ENCODE measurements at regions not wholly inside any gene's neighbourhood (a gene's known extent, or its start where the extent isn't known, plus 50 kb on each side); places are given as distances from the start of the nearest gene placed in this dataset.

DNA sequence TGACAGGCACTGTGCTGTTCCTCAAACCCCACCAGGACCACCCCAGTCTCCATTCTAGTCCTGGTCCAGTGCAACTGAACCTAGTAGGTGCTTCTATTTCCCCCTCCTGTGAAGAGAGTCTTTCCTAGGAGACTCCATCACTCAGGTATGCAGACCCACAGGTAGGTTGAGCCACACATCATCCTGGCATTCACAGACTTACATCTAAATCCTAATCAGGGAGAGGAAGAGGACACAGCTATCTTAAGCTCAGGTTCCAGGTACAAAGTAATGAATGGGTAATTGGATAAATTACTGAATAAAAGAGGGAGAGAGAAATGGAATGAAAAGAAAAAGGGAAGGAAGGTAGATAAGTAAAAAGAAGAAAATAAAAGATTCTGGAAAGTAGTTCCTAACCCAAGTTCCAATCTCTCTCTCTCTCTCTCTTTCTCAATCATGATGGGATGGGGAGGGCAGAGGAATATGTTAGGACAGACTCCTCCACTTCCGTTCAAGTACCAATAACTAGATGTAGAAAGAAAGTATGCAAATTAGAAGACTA lies 139.8 kb upstream of the NAMPT start:
- Histone ChIP-seq H3K4me1 (ENCODE audit: control insufficient read depth, insufficient read depth, low read length) (peaks cover 25% of the 10 kb centered on the region), H3K4me3 (ENCODE audit: low read length) (no peak overlapping the region), H3K36me3 (ENCODE audit: control insufficient read depth, insufficient read depth, low read length) (no peaks in the 10 kb centered on the region), H3K9ac (ENCODE audit: low read length) (peak overlapping the region; percentile 10), H3K9me3 (ENCODE audit: control insufficient read depth, low read length) (no peaks in the 10 kb centered on the region), H3K27me3 (ENCODE audit: control insufficient read depth, insufficient read depth, low read length) (no peaks in the 10 kb centered on the region)

DNA sequence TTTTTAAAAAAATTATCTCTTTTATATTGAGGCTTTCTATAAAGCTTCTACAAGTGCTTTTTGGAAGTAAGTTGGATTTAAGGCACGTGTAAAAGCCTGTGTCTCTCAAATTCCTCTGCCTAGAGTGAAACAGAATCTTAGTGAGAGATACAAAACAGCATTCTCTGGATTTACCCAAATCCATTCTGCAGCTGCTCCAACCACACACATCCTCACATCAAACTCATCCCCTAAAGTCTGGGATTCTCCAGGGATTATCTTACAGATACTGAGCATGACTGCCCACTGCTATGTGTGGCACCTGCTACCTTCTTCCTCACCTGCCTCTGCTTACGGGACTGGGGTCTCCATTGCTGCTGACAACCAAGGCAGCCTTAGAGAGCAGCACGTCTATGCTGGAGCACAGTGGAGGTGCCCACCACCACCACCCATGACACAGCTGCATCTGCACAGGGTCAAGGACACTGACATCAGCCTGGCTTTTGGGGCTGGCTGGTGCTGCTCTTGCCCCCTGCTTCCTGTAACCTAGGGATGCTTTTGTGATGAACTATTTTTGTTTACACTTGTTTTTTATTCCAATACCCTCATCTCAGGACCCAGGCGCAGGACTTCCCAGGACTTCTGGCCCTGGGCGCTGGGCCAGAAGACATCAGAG lies 139.2 kb upstream of the NAMPT start:
- H3K27me3 ChIP-seq (ENCODE audit: control insufficient read depth, insufficient read depth, low read length): no peaks in the 10 kb centered on the region
- H3K9me3 ChIP-seq (ENCODE audit: control insufficient read depth, low read length): no peaks in the 10 kb centered on the region
- no peak overlapping the region for H3K4me3 ChIP-seq (ENCODE audit: low read length)
- peaks cover 25% of the 10 kb centered on the region for H3K4me1 ChIP-seq (ENCODE audit: control insufficient read depth, insufficient read depth, low read length)
- peak overlapping the region; percentile 10 for H3K9ac ChIP-seq (ENCODE audit: low read length)
- H3K36me3 ChIP-seq (ENCODE audit: control insufficient read depth, insufficient read depth, low read length): no peaks in the 10 kb centered on the region

DNA sequence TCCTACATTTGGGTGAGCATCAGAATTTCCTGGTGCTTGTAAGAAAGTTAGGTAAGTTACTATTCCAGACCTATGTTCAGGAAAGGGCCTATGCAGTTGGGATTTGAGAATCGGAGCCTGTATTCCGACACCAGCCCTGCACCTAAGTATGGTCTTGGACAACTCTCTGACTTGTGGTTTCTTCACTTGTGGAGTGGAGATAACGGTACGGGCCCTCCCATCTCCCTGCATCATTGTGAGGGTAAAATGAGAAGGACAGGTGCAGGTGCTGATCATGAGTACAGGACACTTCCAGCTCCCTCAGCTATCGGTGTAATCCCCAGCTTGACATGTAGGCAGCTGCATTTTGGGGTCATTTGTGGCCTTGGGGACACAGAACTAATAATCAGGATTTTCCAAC lies 138.3 kb upstream of the NAMPT start:
- no peaks in the 10 kb centered on the region for H3K36me3 ChIP-seq (ENCODE audit: control insufficient read depth, insufficient read depth, low read length)
- H3K9me3 ChIP-seq (ENCODE audit: control insufficient read depth, low read length): no peaks in the 10 kb centered on the region
- no peak overlapping the region for H3K4me3 ChIP-seq (ENCODE audit: low read length)
- H3K27me3 ChIP-seq (ENCODE audit: control insufficient read depth, insufficient read depth, low read length): no peaks in the 10 kb centered on the region
- H3K4me1 ChIP-seq (ENCODE audit: control insufficient read depth, insufficient read depth, low read length): peaks cover 31% of the 10 kb centered on the region
- no peak overlapping the region for H3K9ac ChIP-seq (ENCODE audit: low read length)

DNA sequence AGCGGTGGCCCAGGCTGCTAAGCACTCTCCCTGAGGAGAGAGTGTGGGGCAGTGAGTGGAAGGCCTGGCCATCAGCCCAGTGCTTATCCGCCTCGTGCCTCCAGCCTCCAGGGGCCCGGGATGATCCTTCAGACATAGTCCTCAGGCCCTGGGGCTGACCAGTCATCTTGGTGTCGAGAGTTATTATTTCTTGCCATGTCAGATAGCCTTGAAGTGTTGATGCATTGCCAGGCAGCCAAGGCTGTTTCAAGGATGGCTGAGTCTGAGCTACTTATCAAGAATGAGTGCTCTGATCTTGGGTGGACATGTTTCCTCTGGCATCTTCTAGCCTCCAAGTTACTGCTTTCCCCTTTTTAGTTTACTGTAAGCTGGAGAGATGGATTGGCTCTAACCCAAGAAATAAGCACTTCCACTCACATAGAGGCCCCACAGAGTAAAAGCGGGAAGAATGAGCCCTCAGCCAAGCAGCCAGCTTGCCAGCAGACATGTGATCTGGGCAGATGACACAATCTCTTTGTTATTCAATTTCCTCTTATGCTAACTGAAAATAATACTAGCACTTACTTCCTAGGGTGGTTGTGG lies 136.5 kb upstream of the NAMPT start:
- no peaks in the 10 kb centered on the region for H3K27me3 ChIP-seq (ENCODE audit: control insufficient read depth, insufficient read depth, low read length)
- no peak overlapping the region for H3K4me3 ChIP-seq (ENCODE audit: low read length)
- no peaks in the 10 kb centered on the region for H3K9me3 ChIP-seq (ENCODE audit: control insufficient read depth, low read length)
- peaks cover 37% of the 10 kb centered on the region for H3K4me1 ChIP-seq (ENCODE audit: control insufficient read depth, insufficient read depth, low read length)
- no peak overlapping the region for H3K9ac ChIP-seq (ENCODE audit: low read length)
- H3K36me3 ChIP-seq (ENCODE audit: control insufficient read depth, insufficient read depth, low read length): no peaks in the 10 kb centered on the region

DNA sequence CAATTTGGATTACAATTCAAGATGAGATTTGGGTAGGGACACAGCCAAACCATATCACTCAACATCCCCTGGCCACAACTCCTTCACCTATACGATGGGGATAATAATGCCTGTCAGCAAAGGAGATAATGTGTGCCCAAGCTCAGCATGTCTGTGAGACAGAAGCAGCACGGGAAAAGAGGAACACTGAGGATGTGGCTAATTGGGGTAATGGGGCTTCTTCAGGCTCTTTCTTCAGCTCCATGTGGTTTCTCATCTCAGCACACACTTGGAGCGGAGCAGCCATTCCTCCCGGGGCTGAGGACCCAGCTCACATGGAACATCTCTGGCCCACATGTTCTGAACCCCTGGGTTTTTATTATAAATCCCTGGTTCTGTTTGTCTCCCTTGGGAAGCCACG lies 136.0 kb upstream of the NAMPT start:
- Histone ChIP-seq H3K4me3 (ENCODE audit: low read length) (no peak overlapping the region), H3K9ac (ENCODE audit: low read length) (no peak overlapping the region), H3K9me3 (ENCODE audit: control insufficient read depth, low read length) (no peaks in the 10 kb centered on the region), H3K27me3 (ENCODE audit: control insufficient read depth, insufficient read depth, low read length) (no peaks in the 10 kb centered on the region), H3K4me1 (ENCODE audit: control insufficient read depth, insufficient read depth, low read length) (peaks cover 31% of the 10 kb centered on the region), H3K36me3 (ENCODE audit: control insufficient read depth, insufficient read depth, low read length) (no peaks in the 10 kb centered on the region)

DNA sequence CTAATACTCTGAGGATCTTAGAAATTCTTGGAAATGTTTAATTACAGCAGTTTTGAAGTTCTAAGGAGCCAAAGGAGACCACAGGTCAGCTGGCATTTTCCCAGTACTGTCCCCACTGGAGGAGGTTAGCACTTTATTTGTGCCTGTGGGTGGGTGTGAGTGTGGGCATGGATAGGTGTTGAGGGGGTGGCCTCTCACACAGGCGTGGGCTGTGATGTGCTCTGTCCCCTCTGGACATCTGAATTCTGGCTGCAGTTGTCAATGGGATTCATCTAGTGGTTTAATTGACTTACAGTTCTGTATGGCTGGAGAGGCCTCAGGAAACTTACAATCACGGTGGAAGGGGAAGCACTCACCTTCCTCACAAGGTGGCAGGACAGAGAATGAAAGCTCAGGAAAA lies 135.4 kb upstream of the NAMPT start:
- Histone ChIP-seq H3K4me1 (ENCODE audit: control insufficient read depth, insufficient read depth, low read length) (peaks cover 26% of the 10 kb centered on the region), H3K9ac (ENCODE audit: low read length) (no peak overlapping the region), H3K9me3 (ENCODE audit: control insufficient read depth, low read length) (no peaks in the 10 kb centered on the region), H3K4me3 (ENCODE audit: low read length) (no peak overlapping the region), H3K27me3 (ENCODE audit: control insufficient read depth, insufficient read depth, low read length) (no peaks in the 10 kb centered on the region), H3K36me3 (ENCODE audit: control insufficient read depth, insufficient read depth, low read length) (no peaks in the 10 kb centered on the region)

DNA sequence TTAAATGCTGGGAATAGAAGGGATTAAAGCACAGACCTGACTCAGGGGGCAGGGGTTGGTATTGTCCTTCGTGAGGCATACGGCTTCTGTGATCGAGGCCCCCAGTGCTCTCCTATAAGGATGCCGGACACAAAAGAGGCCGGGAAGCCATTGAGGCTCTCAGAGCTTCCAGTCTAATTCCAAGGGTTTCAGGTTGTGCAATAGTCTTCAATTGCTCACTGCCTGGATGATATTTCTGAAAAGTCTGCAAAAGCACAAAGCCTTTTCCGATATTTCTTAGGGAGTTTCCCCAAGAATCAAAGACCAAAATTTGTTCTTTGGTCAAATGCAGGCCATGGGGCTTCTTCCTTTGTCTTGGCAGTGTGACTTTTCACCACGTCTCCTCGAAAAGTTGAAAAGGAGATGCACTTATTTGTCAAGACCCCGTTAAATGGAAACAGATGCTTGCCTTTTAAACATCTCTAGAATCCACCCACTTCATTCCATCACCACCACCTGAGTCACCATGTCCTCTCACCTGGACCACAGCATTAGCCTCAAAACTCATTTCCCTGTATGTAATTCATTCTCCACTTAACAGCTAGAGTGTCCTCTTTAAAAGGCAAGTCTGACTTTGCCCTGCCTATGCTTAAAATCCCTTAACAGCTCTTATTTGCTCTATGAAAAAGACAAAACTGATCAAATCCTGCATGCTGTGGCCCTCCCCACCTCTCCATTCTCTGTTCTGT lies 134.8 kb upstream of the NAMPT start:
- H3K36me3 ChIP-seq (ENCODE audit: control insufficient read depth, insufficient read depth, low read length): no peaks in the 10 kb centered on the region
- no peak overlapping the region for H3K4me3 ChIP-seq (ENCODE audit: low read length)
- H3K4me1 ChIP-seq (ENCODE audit: control insufficient read depth, insufficient read depth, low read length): peaks cover 20% of the 10 kb centered on the region
- H3K27me3 ChIP-seq (ENCODE audit: control insufficient read depth, insufficient read depth, low read length): no peaks in the 10 kb centered on the region
- no peak overlapping the region for H3K9ac ChIP-seq (ENCODE audit: low read length)
- H3K9me3 ChIP-seq (ENCODE audit: control insufficient read depth, low read length): no peaks in the 10 kb centered on the region

DNA sequence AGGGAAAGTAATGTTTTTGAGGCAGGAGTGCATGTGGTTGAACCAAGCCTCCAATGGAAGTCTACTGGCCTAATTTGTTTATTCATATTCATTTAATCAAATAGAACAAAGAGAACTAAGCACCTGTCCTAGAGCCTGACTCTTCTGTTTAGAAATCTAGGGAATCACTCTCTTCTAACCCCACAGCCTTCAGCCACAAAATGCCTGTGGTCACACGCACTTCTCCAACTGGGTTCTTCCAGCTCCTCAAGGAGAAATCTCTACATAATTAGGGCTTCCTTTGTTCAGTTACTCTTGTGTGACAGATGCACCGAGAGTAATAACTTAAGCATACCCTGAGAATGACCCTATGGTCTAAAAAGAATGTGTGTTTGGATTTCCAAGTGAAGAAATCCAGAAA lies 133.7 kb upstream of the NAMPT start:
- H3K36me3 ChIP-seq (ENCODE audit: control insufficient read depth, insufficient read depth, low read length): no peaks in the 10 kb centered on the region
- no peak overlapping the region for H3K9ac ChIP-seq (ENCODE audit: low read length)
- H3K27me3 ChIP-seq (ENCODE audit: control insufficient read depth, insufficient read depth, low read length): no peaks in the 10 kb centered on the region
- H3K4me3 ChIP-seq (ENCODE audit: low read length): no peak overlapping the region
- peaks cover 11% of the 10 kb centered on the region for H3K4me1 ChIP-seq (ENCODE audit: control insufficient read depth, insufficient read depth, low read length)
- no peaks in the 10 kb centered on the region for H3K9me3 ChIP-seq (ENCODE audit: control insufficient read depth, low read length)

DNA sequence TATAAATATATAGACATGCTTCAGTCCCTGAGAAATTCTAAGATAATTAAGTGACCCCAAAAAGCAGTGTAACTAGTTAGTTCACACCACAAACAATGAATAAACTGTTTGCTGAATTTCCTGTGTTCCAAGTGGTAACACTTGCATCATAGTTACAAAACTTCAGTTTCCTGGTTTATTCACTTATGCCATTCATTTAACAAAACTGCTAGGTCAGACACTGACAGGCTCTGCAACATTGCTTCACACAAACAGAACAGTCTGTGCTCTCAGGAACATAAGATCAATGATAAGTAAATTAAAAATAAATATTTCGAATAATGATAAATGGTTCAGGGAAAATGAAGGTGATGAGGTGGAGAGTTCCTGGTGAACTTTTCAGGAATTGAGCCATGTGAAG lies 133.3 kb upstream of the NAMPT start:
- H3K36me3 ChIP-seq (ENCODE audit: control insufficient read depth, insufficient read depth, low read length): no peaks in the 10 kb centered on the region
- H3K9me3 ChIP-seq (ENCODE audit: control insufficient read depth, low read length): no peaks in the 10 kb centered on the region
- H3K4me1 ChIP-seq (ENCODE audit: control insufficient read depth, insufficient read depth, low read length): peaks cover 11% of the 10 kb centered on the region
- no peak overlapping the region for H3K9ac ChIP-seq (ENCODE audit: low read length)
- H3K27me3 ChIP-seq (ENCODE audit: control insufficient read depth, insufficient read depth, low read length): no peaks in the 10 kb centered on the region
- H3K4me3 ChIP-seq (ENCODE audit: low read length): no peak overlapping the region

DNA sequence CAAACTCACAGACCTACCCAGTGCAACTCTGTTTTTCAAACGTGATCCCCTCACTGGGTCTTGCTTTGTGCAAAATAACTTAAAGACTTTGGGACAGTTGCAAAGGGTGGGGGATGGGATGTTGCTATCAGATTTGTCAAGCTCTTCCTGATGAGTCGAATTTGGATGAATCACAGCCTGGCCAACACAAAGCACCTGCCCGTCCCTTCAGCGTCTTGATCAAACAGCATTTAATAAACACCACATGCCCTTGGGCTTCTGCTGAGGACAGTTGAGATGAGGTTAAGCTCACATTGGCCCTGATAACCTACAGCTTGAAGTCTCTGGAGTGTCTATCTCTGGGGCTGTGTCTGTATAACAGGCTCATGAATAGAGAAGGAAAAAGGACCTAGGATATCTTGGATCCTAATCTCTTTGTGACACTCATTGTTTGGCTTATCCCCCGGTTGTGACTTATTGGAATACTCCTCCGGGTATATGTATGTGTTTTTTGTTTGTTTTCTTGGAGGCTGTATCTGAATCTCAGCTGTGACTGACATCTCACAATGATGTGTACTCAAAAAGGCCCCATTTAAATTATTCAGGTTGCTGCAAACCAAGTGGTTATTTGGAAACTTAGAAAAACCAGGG lies 132.6 kb upstream of the NAMPT start:
- Histone ChIP-seq H3K4me3 (ENCODE audit: low read length) (no peak overlapping the region), H3K4me1 (ENCODE audit: control insufficient read depth, insufficient read depth, low read length) (peaks cover 11% of the 10 kb centered on the region), H3K27me3 (ENCODE audit: control insufficient read depth, insufficient read depth, low read length) (no peaks in the 10 kb centered on the region), H3K9ac (ENCODE audit: low read length) (no peak overlapping the region), H3K36me3 (ENCODE audit: control insufficient read depth, insufficient read depth, low read length) (no peaks in the 10 kb centered on the region), H3K9me3 (ENCODE audit: control insufficient read depth, low read length) (no peaks in the 10 kb centered on the region)

DNA sequence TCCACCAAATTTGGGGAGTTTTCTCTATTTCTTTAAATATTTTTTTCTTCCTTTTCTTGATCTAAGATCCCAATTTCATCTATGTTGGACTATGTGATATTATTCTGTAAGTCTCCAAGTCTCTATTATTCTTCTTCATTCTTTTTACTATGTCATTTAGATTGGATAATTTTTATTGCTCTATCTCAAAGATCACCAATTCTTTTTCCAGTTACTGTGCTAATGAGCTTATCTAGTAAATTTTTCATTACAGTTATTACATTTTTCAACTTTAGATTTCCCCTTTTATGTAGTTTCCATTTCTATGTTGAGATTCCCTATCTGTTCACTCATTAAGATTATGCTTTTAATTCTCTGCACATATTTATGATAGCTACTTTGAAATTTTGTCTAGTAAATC lies 131.6 kb upstream of the NAMPT start:
- Histone ChIP-seq H3K9me3 (ENCODE audit: control insufficient read depth, low read length) (no peaks in the 10 kb centered on the region), H3K9ac (ENCODE audit: low read length) (no peak overlapping the region), H3K36me3 (ENCODE audit: control insufficient read depth, insufficient read depth, low read length) (no peaks in the 10 kb centered on the region), H3K27me3 (ENCODE audit: control insufficient read depth, insufficient read depth, low read length) (no peaks in the 10 kb centered on the region), H3K4me3 (ENCODE audit: low read length) (no peak overlapping the region), H3K4me1 (ENCODE audit: control insufficient read depth, insufficient read depth, low read length) (peaks cover 11% of the 10 kb centered on the region)

DNA sequence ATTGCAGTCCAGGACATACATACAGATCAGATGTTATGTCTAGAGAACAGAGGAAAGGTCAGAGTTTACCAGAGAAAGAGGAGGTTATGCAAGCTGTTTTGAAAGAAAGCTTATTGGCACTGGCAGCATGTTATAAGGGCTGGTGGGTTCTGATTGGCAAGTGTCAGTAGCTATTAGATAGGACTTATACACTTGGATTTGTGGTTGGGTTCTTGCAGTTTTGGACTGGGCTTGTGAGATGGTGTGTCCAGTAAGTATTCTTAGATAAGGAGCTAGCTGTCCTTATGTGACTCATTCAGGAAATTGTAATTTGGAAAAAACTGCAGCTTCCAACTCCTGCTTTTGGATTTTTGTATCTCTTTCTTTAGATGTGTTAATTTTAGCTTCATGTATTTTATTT lies 130.7 kb upstream of the NAMPT start:
- Histone ChIP-seq H3K4me3 (ENCODE audit: low read length) (no peak overlapping the region), H3K27me3 (ENCODE audit: control insufficient read depth, insufficient read depth, low read length) (no peaks in the 10 kb centered on the region), H3K36me3 (ENCODE audit: control insufficient read depth, insufficient read depth, low read length) (no peaks in the 10 kb centered on the region), H3K9ac (ENCODE audit: low read length) (no peak overlapping the region), H3K9me3 (ENCODE audit: control insufficient read depth, low read length) (no peaks in the 10 kb centered on the region), H3K4me1 (ENCODE audit: control insufficient read depth, insufficient read depth, low read length) (peaks cover 11% of the 10 kb centered on the region)

Data from mucosa of stomach (tissue), 1 donor.